HCT116 (cell line): ENCODE measurements at regions not wholly inside any gene's neighbourhood (a gene's known extent, or its start where the extent isn't known, plus 50 kb on each side); places are given as distances from the start of the nearest gene placed in this dataset.

Source experiments
- CEBPB ChIP-seq: IDR thresholded peaks from 2 replicates; pipeline ENCODE4 v1.6.1; 2012; ENCODE audit warnings: low read depth
- EZH2 ChIP-seq: fragments of 200-600 bp; sonication (generic); IDR thresholded peaks from 2 replicates; pipeline ENCODE4 v1.6.1; 2017; ENCODE audit warnings: antibody characterized with exemption, mixed run types
- EZH2phosphoT487 ChIP-seq: fragments of 200-600 bp; IDR thresholded peaks from 2 replicates; pipeline ENCODE4 v1.6.1; 2018; ENCODE audit warnings: antibody characterized with exemption, borderline replicate concordance
- POLR2A ChIP-seq: IDR thresholded peaks from 2 replicates; pipeline ENCODE4 v1.7.0; 2011; ENCODE audit warnings: borderline replicate concordance; ENCODE audit not compliant: insufficient read depth, insufficient read length; ENCODE audit errors: extremely low read depth
- RAD21 ChIP-seq: IDR thresholded peaks from 2 replicates; pipeline ENCODE4 v1.6.1; 2012; ENCODE audit warnings: low read depth, mild to moderate bottlenecking
- SIN3A ChIP-seq: IDR thresholded peaks from 2 replicates; pipeline ENCODE4 v1.6.1; 2012; ENCODE audit warnings: low read depth
- SP1 ChIP-seq: IDR thresholded peaks from 2 replicates; pipeline ENCODE4 v1.6.1; 2012; ENCODE audit warnings: low read depth
- ZFX ChIP-seq: fragments of 450-650 bp; IDR thresholded peaks from 2 replicates; pipeline ENCODE4 v1.6.1; 2017
- TF ChIP-seq, protein P1 (sequence below): IDR thresholded peaks from 2 replicates; pipeline ENCODE4 v1.6.1; 2012
- TF ChIP-seq, protein P2 (sequence below), 3 experiments: fragments of 200-600 bp in 1 of 3; sonication (generic) in 1 of 3; IDR thresholded peaks in 2 of 3; conservative IDR thresholded peaks in 1 of 3; 2 replicates each; pipeline ENCODE4 v1.5.1; 2012 to 2017; ENCODE audit warnings: low read depth in 2 of 3, low read length in 2 of 3, antibody characterized with exemption in 1 of 3, borderline replicate concordance in 1 of 3, control low read depth in 1 of 3, mild to moderate bottlenecking in 1 of 3, mixed read lengths in 1 of 3, mixed run types in 1 of 3, moderate library complexity in 1 of 3; ENCODE audit not compliant: insufficient read depth in 1 of 3
- TF ChIP-seq, protein P3 (sequence below): IDR thresholded peaks from 2 replicates; pipeline ENCODE4 v1.6.1; 2012
- TF ChIP-seq, protein P4 (sequence below): IDR thresholded peaks from 2 replicates; pipeline ENCODE4 v1.6.1; 2012; ENCODE audit warnings: low read depth

DNA sequence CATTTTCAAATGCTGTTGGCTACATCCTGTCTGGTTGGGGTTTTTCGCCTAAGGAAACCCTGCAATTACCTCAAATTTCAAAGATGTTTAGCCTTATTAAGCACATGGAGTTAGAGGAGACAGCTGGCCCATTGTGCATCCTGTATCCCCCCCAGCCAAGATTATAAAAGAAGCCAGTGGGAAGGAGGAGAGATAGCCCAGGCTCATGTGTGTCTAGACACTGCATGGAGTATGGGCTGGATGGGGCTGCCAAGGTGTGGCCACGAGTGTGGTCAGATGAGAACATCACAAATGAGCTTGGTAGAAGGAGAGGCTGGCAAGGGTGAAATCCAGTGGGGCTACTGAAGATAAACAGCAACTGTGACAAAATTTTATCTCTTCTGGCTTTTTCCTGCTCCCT is 270.0 kb upstream of the TBC1D5 start:
- TF ChIP-seq, protein P1, sequence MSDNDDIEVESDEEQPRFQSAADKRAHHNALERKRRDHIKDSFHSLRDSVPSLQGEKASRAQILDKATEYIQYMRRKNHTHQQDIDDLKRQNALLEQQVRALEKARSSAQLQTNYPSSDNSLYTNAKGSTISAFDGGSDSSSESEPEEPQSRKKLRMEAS: no peak
- no peak for TF ChIP-seq POLR2A
- TF ChIP-seq, protein P2, sequence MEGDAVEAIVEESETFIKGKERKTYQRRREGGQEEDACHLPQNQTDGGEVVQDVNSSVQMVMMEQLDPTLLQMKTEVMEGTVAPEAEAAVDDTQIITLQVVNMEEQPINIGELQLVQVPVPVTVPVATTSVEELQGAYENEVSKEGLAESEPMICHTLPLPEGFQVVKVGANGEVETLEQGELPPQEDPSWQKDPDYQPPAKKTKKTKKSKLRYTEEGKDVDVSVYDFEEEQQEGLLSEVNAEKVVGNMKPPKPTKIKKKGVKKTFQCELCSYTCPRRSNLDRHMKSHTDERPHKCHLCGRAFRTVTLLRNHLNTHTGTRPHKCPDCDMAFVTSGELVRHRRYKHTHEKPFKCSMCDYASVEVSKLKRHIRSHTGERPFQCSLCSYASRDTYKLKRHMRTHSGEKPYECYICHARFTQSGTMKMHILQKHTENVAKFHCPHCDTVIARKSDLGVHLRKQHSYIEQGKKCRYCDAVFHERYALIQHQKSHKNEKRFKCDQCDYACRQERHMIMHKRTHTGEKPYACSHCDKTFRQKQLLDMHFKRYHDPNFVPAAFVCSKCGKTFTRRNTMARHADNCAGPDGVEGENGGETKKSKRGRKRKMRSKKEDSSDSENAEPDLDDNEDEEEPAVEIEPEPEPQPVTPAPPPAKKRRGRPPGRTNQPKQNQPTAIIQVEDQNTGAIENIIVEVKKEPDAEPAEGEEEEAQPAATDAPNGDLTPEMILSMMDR (IDR thresholded peaks at IDR 0.05 in 2 of 3, conservative IDR thresholded peaks at IDR 0.05 in 1 of 3; ENCODE audit: borderline replicate concordance in 1 of 3, insufficient read depth in 1 of 3, low read depth in 2 of 3, low read length in 2 of 3): no peak
- TF ChIP-seq, protein P3, sequence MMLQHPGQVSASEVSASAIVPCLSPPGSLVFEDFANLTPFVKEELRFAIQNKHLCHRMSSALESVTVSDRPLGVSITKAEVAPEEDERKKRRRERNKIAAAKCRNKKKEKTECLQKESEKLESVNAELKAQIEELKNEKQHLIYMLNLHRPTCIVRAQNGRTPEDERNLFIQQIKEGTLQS: no peak
- TF ChIP-seq CEBPB: no peak
- TF ChIP-seq EZH2: no peak
- no peak for TF ChIP-seq RAD21
- no peak for TF ChIP-seq ZFX
- no peak for TF ChIP-seq SIN3A
- TF ChIP-seq, protein P4, sequence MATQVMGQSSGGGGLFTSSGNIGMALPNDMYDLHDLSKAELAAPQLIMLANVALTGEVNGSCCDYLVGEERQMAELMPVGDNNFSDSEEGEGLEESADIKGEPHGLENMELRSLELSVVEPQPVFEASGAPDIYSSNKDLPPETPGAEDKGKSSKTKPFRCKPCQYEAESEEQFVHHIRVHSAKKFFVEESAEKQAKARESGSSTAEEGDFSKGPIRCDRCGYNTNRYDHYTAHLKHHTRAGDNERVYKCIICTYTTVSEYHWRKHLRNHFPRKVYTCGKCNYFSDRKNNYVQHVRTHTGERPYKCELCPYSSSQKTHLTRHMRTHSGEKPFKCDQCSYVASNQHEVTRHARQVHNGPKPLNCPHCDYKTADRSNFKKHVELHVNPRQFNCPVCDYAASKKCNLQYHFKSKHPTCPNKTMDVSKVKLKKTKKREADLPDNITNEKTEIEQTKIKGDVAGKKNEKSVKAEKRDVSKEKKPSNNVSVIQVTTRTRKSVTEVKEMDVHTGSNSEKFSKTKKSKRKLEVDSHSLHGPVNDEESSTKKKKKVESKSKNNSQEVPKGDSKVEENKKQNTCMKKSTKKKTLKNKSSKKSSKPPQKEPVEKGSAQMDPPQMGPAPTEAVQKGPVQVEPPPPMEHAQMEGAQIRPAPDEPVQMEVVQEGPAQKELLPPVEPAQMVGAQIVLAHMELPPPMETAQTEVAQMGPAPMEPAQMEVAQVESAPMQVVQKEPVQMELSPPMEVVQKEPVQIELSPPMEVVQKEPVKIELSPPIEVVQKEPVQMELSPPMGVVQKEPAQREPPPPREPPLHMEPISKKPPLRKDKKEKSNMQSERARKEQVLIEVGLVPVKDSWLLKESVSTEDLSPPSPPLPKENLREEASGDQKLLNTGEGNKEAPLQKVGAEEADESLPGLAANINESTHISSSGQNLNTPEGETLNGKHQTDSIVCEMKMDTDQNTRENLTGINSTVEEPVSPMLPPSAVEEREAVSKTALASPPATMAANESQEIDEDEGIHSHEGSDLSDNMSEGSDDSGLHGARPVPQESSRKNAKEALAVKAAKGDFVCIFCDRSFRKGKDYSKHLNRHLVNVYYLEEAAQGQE: no peak
- no peak for TF ChIP-seq EZH2phosphoT487
- no peak for TF ChIP-seq SP1
